SK-N-SH treated with all-trans-retinoic acid at 6 μM for 48 hours (cell line): ENCODE measurements at regions not wholly inside any gene's neighbourhood (a gene's known extent, or its start where the extent isn't known, plus 50 kb on each side); places are given as distances from the start of the nearest gene placed in this dataset.
A peak's percentile ranks its signal among the peaks of the same experiment; 100 is the strongest.

Experiments used
- ATAC-seq: fragments of 200-7000 bp; cut with Tn5 transposase; 3 replicates; pipeline ENCODE4 v1.9.1; 2020; ENCODE audit warnings: mild to moderate bottlenecking, moderate library complexity
- ARNTL ChIP-seq: fragments of 450-650 bp; formaldehyde crosslinking; IDR thresholded peaks from 2 replicates; pipeline ENCODE4 v1.5.0; 2020; ENCODE audit warnings: low read depth, mild to moderate bottlenecking, moderate library complexity, borderline replicate concordance
- BACH2 ChIP-seq: fragments of 250-450 bp; sonication (Bioruptor Pico); IDR thresholded peaks from 2 replicates; pipeline ENCODE4 v1.9.0; 2021; ENCODE audit warnings: mild to moderate bottlenecking, borderline replicate concordance
- CSDC2 ChIP-seq: fragments of 250-450 bp; sonication (Bioruptor Pico); IDR thresholded peaks from 2 replicates; pipeline ENCODE4 v1.5.0; 2020; ENCODE audit warnings: mild to moderate bottlenecking, moderate library complexity
- ESRRG ChIP-seq: fragments of 250-450 bp; sonication (Bioruptor Pico); IDR thresholded peaks from 2 replicates; pipeline ENCODE4 v1.6.1; 2021; ENCODE audit warnings: mild to moderate bottlenecking
- POU6F1 ChIP-seq: fragments of 250-450 bp; sonication (Bioruptor Pico); IDR thresholded peaks from 2 replicates; pipeline ENCODE4 v1.8.0; 2021; ENCODE audit warnings: low read depth, mild to moderate bottlenecking, moderate library complexity, borderline replicate concordance
- PPARA ChIP-seq: fragments of 250-450 bp; sonication (Bioruptor Pico); IDR thresholded peaks from 2 replicates; pipeline ENCODE4 v1.5.0; 2020; ENCODE audit warnings: mild to moderate bottlenecking, borderline replicate concordance
- RARB ChIP-seq: fragments of 250-450 bp; sonication (Bioruptor Pico); IDR thresholded peaks from 2 replicates; pipeline ENCODE4 v1.8.0; 2021; ENCODE audit warnings: mild to moderate bottlenecking, moderate library complexity
- SNAI2 ChIP-seq: fragments of 250-450 bp; sonication (Bioruptor Pico); IDR thresholded peaks from 2 replicates; pipeline ENCODE4 v1.5.0; 2020; ENCODE audit warnings: mild to moderate bottlenecking, moderate library complexity
- TCF4 ChIP-seq: fragments of 250-450 bp; sonication (Bioruptor Pico); IDR thresholded peaks from 2 replicates; pipeline ENCODE4 v1.8.0; 2021; ENCODE audit warnings: mild to moderate bottlenecking, moderate library complexity, borderline replicate concordance
- ZFP3 ChIP-seq: fragments of 250-450 bp; sonication (Bioruptor Pico); IDR thresholded peaks from 2 replicates; pipeline ENCODE4 v1.5.0; 2020; ENCODE audit warnings: mild to moderate bottlenecking, moderate library complexity
- ZNF565 ChIP-seq: fragments of 450-650 bp; formaldehyde crosslinking; conservative IDR thresholded peaks from 2 replicates; pipeline ENCODE4 v1.5.0; 2020; ENCODE audit warnings: low read depth, mild to moderate bottlenecking, moderate library complexity
- ZNF70 ChIP-seq: fragments of 450-650 bp; formaldehyde crosslinking; IDR thresholded peaks from 2 replicates; pipeline ENCODE4 v1.5.0; 2020; ENCODE audit warnings: mild to moderate bottlenecking, moderate library complexity
- TF ChIP-seq, protein P1 (sequence below): fragments of 250-450 bp; sonication (Bioruptor Pico); IDR thresholded peaks from 2 replicates; pipeline ENCODE4 v1.8.0; 2020; ENCODE audit warnings: mild to moderate bottlenecking, moderate library complexity, borderline replicate concordance
- TF ChIP-seq, protein P2 (sequence below): fragments of 250-450 bp; sonication (Bioruptor Pico); IDR thresholded peaks from 2 replicates; pipeline ENCODE4 v1.5.1; 2020; ENCODE audit warnings: low read depth, mild to moderate bottlenecking, moderate library complexity

DNA sequence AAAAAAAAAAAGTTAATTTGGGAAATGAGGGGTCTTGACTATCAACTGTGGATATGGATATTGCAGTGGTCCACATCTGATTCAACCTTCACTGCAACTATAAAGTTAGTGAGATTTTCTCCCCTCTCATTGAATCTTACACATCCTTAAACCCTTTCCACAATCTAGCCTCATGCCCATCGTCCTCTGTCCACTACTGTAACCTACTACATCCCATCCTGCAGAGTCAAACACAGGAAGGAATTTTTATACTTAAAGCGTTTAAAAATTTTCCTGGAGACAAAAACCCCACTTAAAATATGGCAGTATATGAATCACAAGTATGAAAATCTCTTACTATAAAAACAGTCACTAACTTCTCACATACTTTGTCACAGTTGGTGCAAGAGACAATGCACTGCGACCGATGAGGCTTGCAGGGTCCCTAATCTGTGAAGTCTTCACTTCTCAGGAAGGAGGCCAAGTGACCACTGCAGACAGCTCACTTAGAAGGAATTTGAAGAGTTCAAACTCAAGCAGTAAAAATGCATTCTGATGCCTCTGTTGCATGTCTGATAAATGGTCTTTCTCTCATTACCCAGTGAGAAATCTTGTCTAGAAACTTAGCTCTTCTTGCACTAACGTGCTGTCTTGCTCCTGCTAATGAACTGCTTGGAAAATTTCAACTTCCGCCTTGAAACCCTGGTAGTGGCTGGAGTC lies 50.3 kb upstream of the ST8SIA6 start:
- no peak for TF ChIP-seq SNAI2 (CRISPR knock-in tag)
- no peak for TF ChIP-seq ARNTL (CRISPR knock-in tag)
- no peak for TF ChIP-seq CSDC2 (CRISPR knock-in tag)
- no peak for TF ChIP-seq TCF4 (CRISPR knock-in tag)
- no peak for TF ChIP-seq BACH2 (CRISPR knock-in tag)
- TF ChIP-seq, protein P1, sequence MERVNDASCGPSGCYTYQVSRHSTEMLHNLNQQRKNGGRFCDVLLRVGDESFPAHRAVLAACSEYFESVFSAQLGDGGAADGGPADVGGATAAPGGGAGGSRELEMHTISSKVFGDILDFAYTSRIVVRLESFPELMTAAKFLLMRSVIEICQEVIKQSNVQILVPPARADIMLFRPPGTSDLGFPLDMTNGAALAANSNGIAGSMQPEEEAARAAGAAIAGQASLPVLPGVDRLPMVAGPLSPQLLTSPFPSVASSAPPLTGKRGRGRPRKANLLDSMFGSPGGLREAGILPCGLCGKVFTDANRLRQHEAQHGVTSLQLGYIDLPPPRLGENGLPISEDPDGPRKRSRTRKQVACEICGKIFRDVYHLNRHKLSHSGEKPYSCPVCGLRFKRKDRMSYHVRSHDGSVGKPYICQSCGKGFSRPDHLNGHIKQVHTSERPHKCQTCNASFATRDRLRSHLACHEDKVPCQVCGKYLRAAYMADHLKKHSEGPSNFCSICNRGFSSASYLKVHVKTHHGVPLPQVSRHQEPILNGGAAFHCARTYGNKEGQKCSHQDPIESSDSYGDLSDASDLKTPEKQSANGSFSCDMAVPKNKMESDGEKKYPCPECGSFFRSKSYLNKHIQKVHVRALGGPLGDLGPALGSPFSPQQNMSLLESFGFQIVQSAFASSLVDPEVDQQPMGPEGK (CRISPR knock-in tag), result no peak
- no peak for TF ChIP-seq POU6F1 (CRISPR knock-in tag)
- TF ChIP-seq PPARA, result no peak
- no peak for TF ChIP-seq ZFP3 (CRISPR knock-in tag)
- no peak for TF ChIP-seq RARB (CRISPR knock-in tag)
- no peak for TF ChIP-seq ZNF565 (CRISPR knock-in tag)
- TF ChIP-seq, protein P2, sequence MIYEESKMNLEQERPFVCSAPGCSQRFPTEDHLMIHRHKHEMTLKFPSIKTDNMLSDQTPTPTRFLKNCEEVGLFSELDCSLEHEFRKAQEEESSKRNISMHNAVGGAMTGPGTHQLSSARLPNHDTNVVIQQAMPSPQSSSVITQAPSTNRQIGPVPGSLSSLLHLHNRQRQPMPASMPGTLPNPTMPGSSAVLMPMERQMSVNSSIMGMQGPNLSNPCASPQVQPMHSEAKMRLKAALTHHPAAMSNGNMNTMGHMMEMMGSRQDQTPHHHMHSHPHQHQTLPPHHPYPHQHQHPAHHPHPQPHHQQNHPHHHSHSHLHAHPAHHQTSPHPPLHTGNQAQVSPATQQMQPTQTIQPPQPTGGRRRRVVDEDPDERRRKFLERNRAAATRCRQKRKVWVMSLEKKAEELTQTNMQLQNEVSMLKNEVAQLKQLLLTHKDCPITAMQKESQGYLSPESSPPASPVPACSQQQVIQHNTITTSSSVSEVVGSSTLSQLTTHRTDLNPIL (CRISPR knock-in tag), result no peak
- no peak for TF ChIP-seq ZNF70
- TF ChIP-seq ESRRG (CRISPR knock-in tag), result no peak
- TF ChIP-seq, all 23 proteins: peak for 0
- peak; percentile 93 for ATAC-seq
